ENCODE measurements at regions not wholly inside any gene's neighbourhood (a gene's known extent, or its start where the extent isn't known, plus 50 kb on each side); places are given as distances from the start of the nearest gene placed in this dataset.

- Histone ChIP-seq H3K4me1 (ENCODE audit: control insufficient read depth in 1 of 2, insufficient read depth in 2 of 2, low read depth in 1 of 2, low read length in 1 of 2) (no peaks in the 10 kb centered on the region), H3K27ac (ENCODE audit: low read depth in 2 of 2, low read length in 1 of 2) (no peak overlapping the region), H3K9ac (no peak overlapping the region), H3K79me2 (ENCODE audit: insufficient read depth) (peaks cover 59% of the 10 kb centered on the region), H3K4me3 (ENCODE audit: low read depth in 2 of 2, low read length in 1 of 2) (no peak overlapping the region), H3F3A (replicated peaks; ENCODE audit: insufficient read depth) (peaks cover 20% of the 10 kb centered on the region), H3K4me2 (no peak overlapping the region), H2AFZ (ENCODE audit: low read depth) (no peak overlapping the region), H3K9me3 (peaks cover 3% of the 10 kb centered on the region), H3K9me2 (no peaks in the 10 kb centered on the region), H4K20me1 (ENCODE audit: insufficient read depth) (no peaks in the 10 kb centered on the region), H3K27me3 (ENCODE audit: insufficient read depth) (no peaks in the 10 kb centered on the region), H3K36me3 (replicated peaks in 1 of 2; ENCODE audit: control insufficient read depth in 1 of 2, insufficient read depth in 2 of 2, low read length in 1 of 2) (peaks cover 0 to 60% of the 10 kb centered on the region in 2 experiments)
- TF ChIP-seq TAF1 (IDR thresholded peaks at IDR 0.05; ENCODE audit: borderline replicate concordance, low read depth, low read length) (no peak), FOXJ3 (CRISPR knock-in tag; IDR thresholded peaks at IDR 0.05) (no peak), RXRA (IDR thresholded peaks at IDR 0.05; ENCODE audit: borderline replicate concordance, low read depth) (no peak), TCF12 (IDR thresholded peaks at IDR 0.05) (no peak), USF1 (IDR thresholded peaks at IDR 0.05; ENCODE audit: borderline replicate concordance, low read depth) (no peak), MXI1 (IDR thresholded peaks at IDR 0.05; ENCODE audit: low read depth, low read length) (no peak), GABPA (IDR thresholded peaks at IDR 0.05; ENCODE audit: low read depth) (no peak), REST (IDR thresholded peaks at IDR 0.05; ENCODE audit: low read depth, low read length) (no peak), TEAD4 (IDR thresholded peaks at IDR 0.05; ENCODE audit: borderline replicate concordance, insufficient read depth) (no peak), RFX5 (IDR thresholded peaks at IDR 0.05; ENCODE audit: low read length) (no peak), JUND (IDR thresholded peaks at IDR 0.05) (no peak), ELF1 (IDR thresholded peaks at IDR 0.05) (no peak), CTCF (IDR thresholded peaks at IDR 0.05) (no peak), EP300 (IDR thresholded peaks at IDR 0.05; ENCODE audit: borderline replicate concordance in 1 of 2, low read depth in 1 of 2, low read length in 1 of 2) (no peak), RCOR1 (IDR thresholded peaks at IDR 0.05; ENCODE audit: low read length) (no peak), FOSL2 (IDR thresholded peaks at IDR 0.05; ENCODE audit: borderline replicate concordance, low read depth) (no peak), NRF1 (IDR thresholded peaks at IDR 0.05; ENCODE audit: low read depth, low read length) (no peak), YY1 (IDR thresholded peaks at IDR 0.05; ENCODE audit: low read depth) (no peak), FOXM1 (IDR thresholded peaks at IDR 0.05; ENCODE audit: low read depth) (no peak), USF2 (IDR thresholded peaks at IDR 0.05; ENCODE audit: borderline replicate concordance, low read depth, low read length) (no peak)
- no peak for DNase-seq
- ChIA-PET POLR2A (no interaction called here), CTCF (no interaction called here)
Observed at GRCh38 chr2:56768973-56769372, 585.2 kb downstream of the CCDC85A start.
